ENCODE measurements at regions not wholly inside any gene's neighbourhood (a gene's known extent, or its start where the extent isn't known, plus 50 kb on each side); places are given as distances from the start of the nearest gene placed in this dataset.
"Not testable (repeated sequence)": the region's sequence is repeated elsewhere in the genome, so short reads cannot be mapped to it uniquely, and the experiment has no call there.

- DNase-seq (ENCODE audit: low read depth) = no peak
- no peak overlapping the region for H3K4me3 ChIP-seq (ENCODE audit: low read depth, low read length)
- TF ChIP-seq CTCF (IDR thresholded peaks at IDR 0.05; ENCODE audit: insufficient read depth, low read length) = no peak
These were observed 72.9 kb upstream of the SLC2A1 start for GRCh38 chr1:43031316-43032203.

GRCh38 chr1:43024905-43025304 lies 66.2 kb upstream of the SLC2A1 start:
- DNase-seq (ENCODE audit: low read depth) = no peak
- TF ChIP-seq CTCF (IDR thresholded peaks at IDR 0.05; ENCODE audit: insufficient read depth, low read length) = no peak
- no peak overlapping the region for H3K4me3 ChIP-seq (ENCODE audit: low read depth, low read length)

GRCh38 chr1:43021547-43022474 lies 63.1 kb upstream of the SLC2A1 start:
- no peak for DNase-seq (ENCODE audit: low read depth)
- H3K4me3 ChIP-seq (ENCODE audit: low read depth, low read length) = no peak overlapping the region
- TF ChIP-seq CTCF (IDR thresholded peaks at IDR 0.05; ENCODE audit: insufficient read depth, low read length) = no peak

GRCh38 chr1:43019226-43019625 lies 60.6 kb upstream of the SLC2A1 start:
- no peak overlapping the region for H3K4me3 ChIP-seq (ENCODE audit: low read depth, low read length)
- no peak for DNase-seq (ENCODE audit: low read depth)
- no peak for TF ChIP-seq CTCF (IDR thresholded peaks at IDR 0.05; ENCODE audit: insufficient read depth, low read length)

- no peak for DNase-seq (ENCODE audit: low read depth)
- no peak overlapping the region for H3K4me3 ChIP-seq (ENCODE audit: low read depth, low read length)
- no peak for TF ChIP-seq CTCF (IDR thresholded peaks at IDR 0.05; ENCODE audit: insufficient read depth, low read length)
These were observed 59.5 kb upstream of the SLC2A1 start for GRCh38 chr1:43018121-43018520.

- no peak for TF ChIP-seq CTCF (IDR thresholded peaks at IDR 0.05; ENCODE audit: insufficient read depth, low read length)
These were observed 56.6 kb upstream of the SLC2A1 start for GRCh38 chr1:43015269-43015668.

GRCh38 chr1:43014579-43014978 lies 55.9 kb upstream of the SLC2A1 start:
- not testable (repeated sequence) for H3K4me3 ChIP-seq (ENCODE audit: low read depth, low read length)

More at GRCh38 chr1:43015269-43015668, 56.6 kb upstream of the SLC2A1 start:
- no peak for DNase-seq (ENCODE audit: low read depth)
- no peak overlapping the region for H3K4me3 ChIP-seq (ENCODE audit: low read depth, low read length)

More at GRCh38 chr1:43014579-43014978, 55.9 kb upstream of the SLC2A1 start:
- not testable (repeated sequence) for DNase-seq (ENCODE audit: low read depth)

All from fibroblast of the aortic adventitia (primary cell).